NCI-H2227 treated with DMSO at 0.1 percent for 48 hours (cell line): ENCODE measurements at regions not wholly inside any gene's neighbourhood (a gene's known extent, or its start where the extent isn't known, plus 50 kb on each side); places are given as distances from the start of the nearest gene placed in this dataset.

Experiments
- DNase-seq: peaks from one replicate; lab custom pipeline; 2025; lab: John Stamatoyannopoulos, UW

GRCh38 chr16:73747328-73747727 lies 549.3 kb upstream of the PSMD7 start:
- DNase-seq, result no peak

- DNase-seq, result no peak
Measured at GRCh38 chr16:73746554-73746953, 550.1 kb upstream of the PSMD7 start.

DNA sequence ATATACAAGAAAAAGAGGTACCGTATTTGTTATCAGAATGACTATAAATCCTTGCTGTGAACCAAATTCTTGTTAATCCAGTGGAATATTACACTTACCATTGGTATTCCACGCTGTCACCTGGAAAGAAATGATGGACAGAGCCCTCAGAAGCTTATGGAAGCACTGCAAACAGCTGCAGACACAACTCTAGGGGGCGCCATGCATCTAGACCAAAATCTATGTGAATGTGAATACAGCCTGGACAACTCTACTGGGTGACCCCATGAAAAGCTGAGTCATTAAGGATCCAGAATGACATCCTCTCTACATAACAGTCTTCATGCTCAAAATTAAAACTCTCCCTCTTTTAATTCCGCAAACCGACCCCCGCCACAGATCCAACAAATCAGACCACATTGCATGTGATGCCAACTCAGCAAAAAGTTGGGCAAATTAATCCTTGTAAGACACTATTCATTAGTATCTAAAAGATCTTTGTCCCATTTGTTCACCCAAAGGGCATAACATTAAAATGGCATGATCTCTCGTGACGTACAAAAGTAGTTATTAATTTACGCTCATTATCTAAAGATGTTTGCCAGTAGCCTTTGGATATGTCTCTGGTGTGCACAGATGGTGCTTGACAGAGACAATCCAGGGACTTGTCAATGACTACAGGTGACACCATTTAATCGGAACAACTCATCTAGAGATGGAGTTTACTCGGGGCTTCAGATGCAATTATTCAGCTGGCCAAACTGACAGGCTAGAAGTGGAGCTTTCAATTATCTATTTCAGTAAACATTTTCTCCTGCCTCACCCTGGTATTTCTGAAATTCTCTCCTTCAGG lies 552.7 kb upstream of the PSMD7 start:
- no peak for DNase-seq

GRCh38 chr16:73739049-73739769 lies 557.4 kb upstream of the PSMD7 start:
- DNase-seq, result no peak

- DNase-seq, result no peak
Measured at GRCh38 chr16:73738266-73738665, 558.3 kb upstream of the PSMD7 start.

GRCh38 chr16:73737637-73738036 lies 559.0 kb upstream of the PSMD7 start:
- no peak for DNase-seq

DNA sequence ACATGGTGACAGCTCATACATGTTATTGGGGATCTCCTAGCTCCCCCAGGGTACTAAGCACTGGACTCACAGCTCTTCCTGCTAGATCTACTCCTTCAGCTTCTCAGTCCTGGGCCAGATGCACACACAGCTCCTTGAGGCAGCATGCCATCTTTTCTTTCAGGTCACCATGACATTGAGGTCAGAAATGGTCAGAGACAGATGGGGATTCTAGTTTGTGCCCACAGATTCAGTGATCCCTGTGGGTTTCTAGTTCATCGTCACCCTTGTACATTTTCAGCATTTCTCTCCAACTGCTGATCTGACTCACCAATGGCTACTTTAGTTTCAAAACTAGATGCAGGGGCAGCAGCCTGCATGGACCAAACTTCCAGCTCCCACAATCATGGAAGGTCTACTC lies 560.7 kb upstream of the PSMD7 start:
- DNase-seq, result no peak

DNA sequence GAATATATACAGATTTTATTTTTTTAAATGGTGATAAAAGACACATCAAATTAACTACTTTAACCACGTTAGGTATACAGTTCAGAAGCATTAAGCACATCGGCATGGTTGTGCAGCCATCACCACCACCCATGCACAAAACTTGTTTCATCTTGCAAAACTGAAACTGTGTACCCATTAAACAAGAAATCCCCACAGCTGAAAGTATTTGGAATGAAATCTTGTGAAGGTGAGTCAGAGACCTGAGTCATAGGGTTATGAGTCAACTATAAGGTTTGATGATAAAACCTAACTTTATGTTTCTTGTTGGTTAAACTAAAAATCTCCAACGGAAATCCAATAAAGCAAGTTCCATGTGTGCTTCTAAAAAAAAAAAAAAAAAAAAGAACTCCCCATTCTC lies 561.6 kb upstream of the PSMD7 start:
- no peak for DNase-seq

DNA sequence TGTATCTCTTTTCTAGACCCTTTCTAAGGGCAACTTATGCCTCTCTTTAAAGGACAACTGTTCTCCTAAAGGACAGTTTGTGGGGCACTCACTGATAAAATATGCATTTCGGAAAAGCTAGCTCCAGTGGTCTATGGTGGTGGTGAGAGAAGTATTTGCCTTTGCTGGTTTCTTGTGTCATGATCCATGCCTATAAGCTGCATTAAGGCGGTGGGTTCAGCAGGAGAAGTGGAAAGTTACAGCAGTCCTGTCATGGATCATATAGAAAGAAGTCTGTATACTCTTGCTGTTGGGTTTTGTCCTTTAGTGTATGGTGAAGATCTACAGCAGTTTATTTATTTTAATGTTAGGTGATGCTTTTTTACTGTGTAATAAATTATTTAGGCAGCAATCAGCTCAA lies 563.9 kb upstream of the PSMD7 start:
- DNase-seq, result no peak

- no peak for DNase-seq
Measured at GRCh38 chr16:73732143-73732542, 564.5 kb upstream of the PSMD7 start.

- DNase-seq, result no peak
Measured at GRCh38 chr16:73730481-73731090, 566.0 kb upstream of the PSMD7 start.

DNA sequence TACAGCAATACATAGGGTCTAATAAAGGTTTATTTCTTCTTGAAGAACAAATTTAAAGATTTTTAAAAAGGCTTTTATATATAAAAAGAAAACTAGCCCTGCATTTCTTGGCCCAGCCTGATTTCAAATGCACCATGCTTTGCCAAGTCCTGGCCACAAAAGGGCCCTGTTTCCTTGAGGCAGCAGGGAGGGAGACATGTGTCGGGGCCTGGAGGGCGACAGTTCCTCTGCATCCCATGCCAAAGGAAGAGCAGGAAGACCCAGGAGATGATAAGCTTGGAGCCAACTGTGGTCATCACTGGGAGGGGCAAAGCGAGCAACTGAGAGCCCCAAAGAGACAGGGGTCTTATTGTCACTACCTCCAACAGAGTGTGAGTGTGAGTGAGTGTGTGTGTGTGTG lies 571.5 kb upstream of the PSMD7 start:
- DNase-seq, result no peak

DNA sequence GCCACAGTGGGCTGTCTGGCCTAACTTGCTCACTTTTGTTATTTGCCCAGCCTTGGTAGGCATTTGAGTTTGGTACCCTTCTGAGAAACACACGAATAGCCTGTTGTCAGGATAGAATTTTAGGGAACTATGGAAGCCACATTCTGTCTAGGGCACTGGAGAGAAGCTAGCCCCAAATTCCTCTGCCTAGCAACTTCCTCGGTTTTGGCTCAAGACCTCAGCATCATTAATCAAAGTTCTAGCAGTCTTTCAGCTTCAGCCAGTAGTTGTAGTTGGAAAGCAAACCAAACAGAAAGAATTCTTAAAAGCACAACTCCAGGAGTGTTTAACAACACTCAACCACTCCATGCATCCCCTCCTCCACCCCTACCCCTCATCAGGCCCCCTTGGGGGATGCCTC lies 572.1 kb upstream of the PSMD7 start:
- no peak for DNase-seq

- no peak for DNase-seq
Measured at GRCh38 chr16:73717266-73717974, 579.2 kb upstream of the PSMD7 start.

DNA sequence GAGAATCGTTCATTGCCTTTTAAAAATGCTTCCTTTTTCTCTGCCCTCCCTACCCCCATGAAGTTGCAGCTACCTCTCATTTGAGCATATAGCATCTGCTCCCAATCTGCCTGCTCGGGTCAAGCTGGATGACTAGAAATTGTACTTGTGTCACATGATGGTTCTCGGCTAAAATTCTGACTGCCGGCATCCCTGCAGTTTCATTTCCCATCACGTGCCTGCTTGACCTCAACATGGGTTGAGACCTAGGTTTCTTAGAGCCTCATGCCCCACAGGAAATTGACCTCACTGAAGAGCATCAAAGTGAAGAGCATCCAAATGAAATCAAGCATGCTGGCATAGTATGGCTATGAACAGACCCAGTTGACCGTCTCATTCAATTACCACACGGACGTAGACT lies 581.6 kb upstream of the PSMD7 start:
- no peak for DNase-seq

DNA sequence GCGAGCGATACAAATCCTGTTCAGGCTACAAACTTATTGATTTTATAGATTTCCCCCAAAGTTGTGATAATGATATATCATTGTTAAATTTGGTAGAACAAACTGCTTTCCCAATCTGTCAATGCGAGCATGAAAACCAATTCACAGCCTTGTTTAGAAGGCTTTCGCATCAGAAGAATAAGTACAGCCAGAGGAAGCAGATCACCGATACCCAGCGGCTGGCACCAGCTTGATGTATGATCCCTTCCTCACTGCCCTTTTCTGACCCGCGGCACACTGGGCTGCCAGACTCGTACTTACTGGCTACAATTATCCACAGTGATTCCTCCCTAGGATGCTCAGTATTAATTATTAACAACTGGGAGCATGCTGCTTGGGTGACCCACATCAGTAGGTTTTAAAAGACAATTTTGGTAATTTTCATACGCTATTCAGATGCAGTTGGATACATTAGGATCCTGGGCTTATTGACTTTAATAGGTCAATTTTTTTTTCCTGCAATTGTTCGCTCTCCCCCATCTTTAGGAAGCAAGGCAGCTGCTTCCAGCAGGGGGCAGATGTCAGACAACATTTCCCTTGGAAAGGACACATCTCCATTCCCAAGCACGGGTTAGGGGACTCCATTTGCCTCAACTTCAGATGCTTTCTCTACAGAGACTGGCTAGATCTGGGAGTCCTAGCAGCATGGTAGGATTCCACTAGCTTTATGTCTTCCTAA lies 582.7 kb upstream of the PSMD7 start:
- DNase-seq, result peak; percentile 63

DNA sequence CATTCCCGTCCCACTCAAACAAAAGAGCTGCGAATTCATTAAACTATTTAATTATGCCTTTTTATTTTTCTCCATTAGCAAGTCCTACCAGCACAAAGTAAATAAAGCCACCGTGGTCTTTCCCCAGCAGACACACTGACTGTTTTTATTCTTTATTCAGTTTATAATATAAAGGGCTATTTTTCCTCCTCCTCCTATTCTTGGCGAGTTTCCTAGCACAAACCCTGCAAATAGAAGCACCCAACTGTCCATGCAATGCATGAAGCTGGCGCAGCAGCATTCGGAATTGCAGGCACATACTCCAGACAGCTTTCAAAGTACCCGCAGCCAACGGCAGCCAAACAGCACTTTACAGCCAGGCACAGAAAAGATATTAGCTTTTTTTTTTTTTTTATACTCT lies 583.4 kb upstream of the PSMD7 start:
- no peak for DNase-seq

DNA sequence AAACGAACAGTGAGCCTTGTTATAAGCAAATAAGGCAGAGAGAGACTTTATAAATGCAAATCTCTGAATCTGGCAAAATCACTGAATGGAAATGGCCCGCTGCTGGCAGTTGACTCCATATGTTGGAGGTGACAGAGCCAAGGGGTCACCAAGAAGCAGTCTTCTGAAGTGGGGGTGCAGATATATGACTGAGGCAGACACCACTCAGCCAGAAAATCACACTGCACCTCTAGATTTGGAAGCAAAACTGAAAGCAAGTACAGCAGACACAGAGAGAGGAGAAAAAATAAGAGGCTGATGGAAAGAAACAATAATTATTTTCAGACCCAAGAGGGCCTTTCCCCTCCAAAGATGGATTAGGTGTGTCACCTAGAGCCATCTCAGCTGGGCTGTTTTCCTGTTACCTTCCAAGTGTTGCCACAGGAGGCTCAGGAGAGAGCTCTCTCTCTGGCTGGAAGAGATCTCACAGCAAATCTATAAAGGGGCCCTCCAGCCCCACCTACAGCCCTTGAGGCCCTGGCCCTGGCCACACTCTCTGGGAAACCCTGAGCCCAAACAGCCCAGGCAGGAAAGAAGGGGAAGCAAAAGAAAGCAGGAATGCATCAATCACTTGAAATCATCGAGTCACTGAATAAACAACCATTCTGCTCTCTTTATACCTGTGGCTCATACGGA lies 585.1 kb upstream of the PSMD7 start:
- DNase-seq, result no peak

- no peak for DNase-seq
Measured at GRCh38 chr16:73710526-73710925, 586.1 kb upstream of the PSMD7 start.

GRCh38 chr16:73707863-73708262 lies 588.8 kb upstream of the PSMD7 start:
- no peak for DNase-seq

- no peak for DNase-seq
Measured at GRCh38 chr16:73703891-73704290, 592.7 kb upstream of the PSMD7 start.
